H9 (cell line): ENCODE measurements at regions not wholly inside any gene's neighbourhood (a gene's known extent, or its start where the extent isn't known, plus 50 kb on each side); places are given as distances from the start of the nearest gene placed in this dataset.

ENCODE experiments used
- DNase-seq: peaks from one replicate; pipeline ENCODE4 v3.0.0-alpha.2; 2017
- H2AFZ ChIP-seq: one replicate; pipeline ENCODE4 v1.6.1; 2013; ENCODE audit warnings: mild to moderate bottlenecking, low read length, control low read depth, moderate library complexity
- H2AK5ac ChIP-seq: 2 replicates; pipeline ENCODE4 v1.6.1; 2013; ENCODE audit warnings: low read length, control low read depth, mixed read lengths; ENCODE audit not compliant: insufficient read length
- H2BK120ac ChIP-seq: one replicate; pipeline ENCODE4 v1.6.1; 2013; ENCODE audit warnings: low read depth, mild to moderate bottlenecking, low read length, control low read depth, inconsistent platforms; ENCODE audit not compliant: poor library complexity, severe bottlenecking
- H2BK12ac ChIP-seq: 2 replicates; pipeline ENCODE4 v1.6.1; 2013; ENCODE audit warnings: low read length, control low read depth, mixed read lengths, low read depth; ENCODE audit not compliant: insufficient read length
- H2BK15ac ChIP-seq: 2 replicates; pipeline ENCODE4 v1.6.1; 2013; ENCODE audit warnings: low read depth, low read length, control low read depth
- H2BK20ac ChIP-seq: one replicate; pipeline ENCODE4 v1.6.1; 2013; ENCODE audit warnings: low read depth, mild to moderate bottlenecking, low read length, control low read depth, inconsistent platforms; ENCODE audit not compliant: poor library complexity, severe bottlenecking
- H2BK5ac ChIP-seq: 2 replicates; pipeline ENCODE4 v1.6.1; 2013; ENCODE audit warnings: low read length, control low read depth, mixed read lengths; ENCODE audit not compliant: insufficient read length
- H3K14ac ChIP-seq: 2 replicates; pipeline ENCODE4 v1.6.1; 2013; ENCODE audit warnings: low read length, control low read depth; ENCODE audit not compliant: insufficient read depth
- H3K18ac ChIP-seq: 2 replicates; pipeline ENCODE4 v1.6.1; 2013; ENCODE audit warnings: low read depth, mild to moderate bottlenecking, mixed read lengths, low read length, control low read depth; ENCODE audit not compliant: insufficient read length
- H3K23ac ChIP-seq: 2 replicates; pipeline ENCODE4 v1.6.1; 2013; ENCODE audit warnings: low read length, control low read depth, mixed read lengths, low read depth; ENCODE audit not compliant: insufficient read length
- H3K23me2 ChIP-seq: 2 replicates; pipeline ENCODE4 v1.6.1; 2013; ENCODE audit warnings: low read depth, mild to moderate bottlenecking, mixed read lengths, low read length, control low read depth; ENCODE audit not compliant: insufficient read length, poor library complexity, severe bottlenecking
- H3K27ac ChIP-seq: 2 replicates; pipeline ENCODE4 v1.5.1; 2013; ENCODE audit warnings: low read length, control low read depth, mixed read lengths, low read depth; ENCODE audit not compliant: insufficient read length
- H3K27me3 ChIP-seq: 2 replicates; pipeline ENCODE4 v1.6.1; 2013; ENCODE audit warnings: low read length, control low read depth, inconsistent platforms; ENCODE audit not compliant: insufficient read depth
- H3K4ac ChIP-seq: 2 replicates; pipeline ENCODE4 v1.6.1; 2013; ENCODE audit warnings: low read depth, mild to moderate bottlenecking, control low read depth, inconsistent platforms, low read length, moderate library complexity
- H3K4me1 ChIP-seq: 2 replicates; pipeline ENCODE4 v1.6.1; 2013; ENCODE audit warnings: low read length, control low read depth, inconsistent platforms; ENCODE audit not compliant: insufficient read depth
- H3K4me2 ChIP-seq: 2 replicates; pipeline ENCODE4 v1.6.1; 2013; ENCODE audit warnings: low read length, control low read depth, mixed read lengths; ENCODE audit not compliant: insufficient read length, insufficient read depth
- H3K56ac ChIP-seq: 2 replicates; pipeline ENCODE4 v1.6.1; 2013; ENCODE audit warnings: low read depth, mild to moderate bottlenecking, mixed read lengths, low read length, control low read depth; ENCODE audit not compliant: insufficient read length
- H3K79me1 ChIP-seq: 2 replicates; pipeline ENCODE4 v1.6.1; 2013; ENCODE audit warnings: low read depth, mild to moderate bottlenecking, moderate library complexity, low read length, control low read depth, inconsistent platforms; ENCODE audit not compliant: insufficient read depth, poor library complexity, severe bottlenecking
- H3K79me2 ChIP-seq: 2 replicates; pipeline ENCODE4 v1.6.1; 2013; ENCODE audit warnings: low read length, control low read depth, inconsistent platforms; ENCODE audit not compliant: insufficient read depth
- H3K9ac ChIP-seq: 2 replicates; pipeline ENCODE4 v1.6.1; 2013; ENCODE audit warnings: low read length, control low read depth, mixed read lengths; ENCODE audit not compliant: insufficient read length; ENCODE audit errors: extremely low read depth
- H3K9me3 ChIP-seq: one replicate; pipeline ENCODE4 v1.6.1; 2013; ENCODE audit warnings: low read depth, low read length, inconsistent platforms; ENCODE audit not compliant: control insufficient read depth
- H3T11ph ChIP-seq: one replicate; pipeline ENCODE4 v1.6.1; 2013; ENCODE audit warnings: mild to moderate bottlenecking, low read length, control low read depth, inconsistent platforms
- H4K20me1 ChIP-seq: one replicate; pipeline ENCODE4 v1.6.1; 2013; ENCODE audit not compliant: control insufficient read depth, insufficient read length, insufficient read depth
- H4K5ac ChIP-seq: 2 replicates; pipeline ENCODE4 v1.6.1; 2013; ENCODE audit warnings: low read depth, mild to moderate bottlenecking, mixed read lengths, low read length, control low read depth; ENCODE audit not compliant: insufficient read length
- H4K8ac ChIP-seq: replicated peaks from 2 replicates; pipeline ENCODE4 v1.6.1; 2013; ENCODE audit warnings: low read length, control low read depth, mixed read lengths, low read depth; ENCODE audit not compliant: insufficient read length
- H4K91ac ChIP-seq: 2 replicates; pipeline ENCODE4 v1.6.1; 2013; ENCODE audit warnings: low read depth, mild to moderate bottlenecking, moderate library complexity, mixed read lengths, low read length, control low read depth; ENCODE audit not compliant: insufficient read length
- H3K27ac Mint-ChIP-seq, 3 experiments: 2 replicates in 2 of 3; 3 replicates in 1 of 3; pipeline ENCODE4 v1.8.0; 2020 to 2021; ENCODE audit warnings: mixed read lengths in 3 of 3, mild to moderate bottlenecking in 1 of 3, moderate library complexity in 1 of 3
- H3K27me3 Mint-ChIP-seq: 2 replicates; pipeline ENCODE4 v1.8.0; 2021; ENCODE audit warnings: low read depth, mild to moderate bottlenecking, moderate library complexity, mixed read lengths
- H3K36me3 Mint-ChIP-seq, 3 experiments: 2 replicates in 2 of 3; 3 replicates in 1 of 3; pipeline ENCODE4 v1.8.0; 2020 to 2021; ENCODE audit warnings: low read depth in 3 of 3, mixed read lengths in 3 of 3; ENCODE audit not compliant: insufficient read depth in 1 of 3
- H3K4me1 Mint-ChIP-seq, 2 experiments: 2 replicates each; pipeline ENCODE4 v1.8.0; 2020; ENCODE audit warnings: mixed read lengths in 2 of 2
- H3K4me3 Mint-ChIP-seq, 2 experiments: 2 replicates in 1 of 2; 3 replicates in 1 of 2; pipeline ENCODE4 v1.8.0; 2020 to 2021; ENCODE audit warnings: mild to moderate bottlenecking in 2 of 2, mixed read lengths in 2 of 2, moderate library complexity in 1 of 2
- H3K9me3 Mint-ChIP-seq, 2 experiments: 2 replicates in 1 of 2; 3 replicates in 1 of 2; pipeline ENCODE4 v1.8.0; 2020; ENCODE audit warnings: mild to moderate bottlenecking in 2 of 2, mixed read lengths in 2 of 2, moderate library complexity in 1 of 2
- WGBS: extraction: QIAGEN DNeasy Blood & Tissue Kit; methylation state at CpG from one replicate; pipeline ENCODE4 v1.1.7; 2013; ENCODE audit warnings: missing lambda C conversion rate, low lambda C conversion rate, mixed read lengths; ENCODE audit not compliant: insufficient read length; ENCODE audit errors: extremely low coverage; 5-methylcytosine and 5-hydroxymethylcytosine counted together
- TF ChIP-seq, protein P1 (sequence below): fragments of 200-600 bp; sonication (generic); conservative IDR thresholded peaks from 3 replicates; pipeline ENCODE4 v1.8.0; 2021; ENCODE audit warnings: antibody characterized with exemption, mild to moderate bottlenecking

GRCh38 chr2:9094117-9094516 is 90.6 kb upstream of the MBOAT2 start:
- TF ChIP-seq, protein P1, sequence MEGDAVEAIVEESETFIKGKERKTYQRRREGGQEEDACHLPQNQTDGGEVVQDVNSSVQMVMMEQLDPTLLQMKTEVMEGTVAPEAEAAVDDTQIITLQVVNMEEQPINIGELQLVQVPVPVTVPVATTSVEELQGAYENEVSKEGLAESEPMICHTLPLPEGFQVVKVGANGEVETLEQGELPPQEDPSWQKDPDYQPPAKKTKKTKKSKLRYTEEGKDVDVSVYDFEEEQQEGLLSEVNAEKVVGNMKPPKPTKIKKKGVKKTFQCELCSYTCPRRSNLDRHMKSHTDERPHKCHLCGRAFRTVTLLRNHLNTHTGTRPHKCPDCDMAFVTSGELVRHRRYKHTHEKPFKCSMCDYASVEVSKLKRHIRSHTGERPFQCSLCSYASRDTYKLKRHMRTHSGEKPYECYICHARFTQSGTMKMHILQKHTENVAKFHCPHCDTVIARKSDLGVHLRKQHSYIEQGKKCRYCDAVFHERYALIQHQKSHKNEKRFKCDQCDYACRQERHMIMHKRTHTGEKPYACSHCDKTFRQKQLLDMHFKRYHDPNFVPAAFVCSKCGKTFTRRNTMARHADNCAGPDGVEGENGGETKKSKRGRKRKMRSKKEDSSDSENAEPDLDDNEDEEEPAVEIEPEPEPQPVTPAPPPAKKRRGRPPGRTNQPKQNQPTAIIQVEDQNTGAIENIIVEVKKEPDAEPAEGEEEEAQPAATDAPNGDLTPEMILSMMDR = no peak
- Histone ChIP-seq H3K79me2 (no peaks in the 10 kb centered on the region), H2BK15ac (no peak overlapping the region), H3K4me2 (no peak overlapping the region), H2BK120ac (no peak overlapping the region), H3K23ac (no peak overlapping the region), H2BK5ac (no peak overlapping the region), H3K79me1 (no peaks in the 10 kb centered on the region), H4K91ac (no peak overlapping the region), H3K4me1 (no peaks in the 10 kb centered on the region), H3K56ac (no peak overlapping the region), H4K5ac (no peak overlapping the region), H3K23me2 (peaks cover 2% of the 10 kb centered on the region), H2BK20ac (no peak overlapping the region), H3K4ac (no peak overlapping the region), H3K27me3 (no peaks in the 10 kb centered on the region), H3T11ph (no peak overlapping the region), H3K9ac (no peak overlapping the region), H3K14ac (no peak overlapping the region), H2AK5ac (no peak overlapping the region), H3K18ac (no peak overlapping the region), H2AFZ (no peak overlapping the region), H3K9me3 (no peaks in the 10 kb centered on the region), H4K20me1 (no peaks in the 10 kb centered on the region), H4K8ac (no peak overlapping the region), H3K27ac (no peak overlapping the region), H2BK12ac (no peak overlapping the region)
- Mint-ChIP-seq H3K36me3 (no peaks in the 10 kb centered on the region), H3K4me1 (peaks cover 10 to 31% of the 10 kb centered on the region in 2 experiments), H3K27me3 (peaks cover 18% of the 10 kb centered on the region), H3K27ac (no peak overlapping the region; a peak in 1 of 7 replicates), H3K4me3 (no peak overlapping the region), H3K9me3 (no peaks in the 10 kb centered on the region)
- no CpG with 5 or more reads among the region's 14 CpGs for WGBS
- DNase-seq = no peak
